ENCODE measurements at regions not wholly inside any gene's neighbourhood (a gene's known extent, or its start where the extent isn't known, plus 50 kb on each side); places are given as distances from the start of the nearest gene placed in this dataset.
"Not testable (repeated sequence)": the region's sequence is repeated elsewhere in the genome, so short reads cannot be mapped to it uniquely, and the experiment has no call there.

DNA sequence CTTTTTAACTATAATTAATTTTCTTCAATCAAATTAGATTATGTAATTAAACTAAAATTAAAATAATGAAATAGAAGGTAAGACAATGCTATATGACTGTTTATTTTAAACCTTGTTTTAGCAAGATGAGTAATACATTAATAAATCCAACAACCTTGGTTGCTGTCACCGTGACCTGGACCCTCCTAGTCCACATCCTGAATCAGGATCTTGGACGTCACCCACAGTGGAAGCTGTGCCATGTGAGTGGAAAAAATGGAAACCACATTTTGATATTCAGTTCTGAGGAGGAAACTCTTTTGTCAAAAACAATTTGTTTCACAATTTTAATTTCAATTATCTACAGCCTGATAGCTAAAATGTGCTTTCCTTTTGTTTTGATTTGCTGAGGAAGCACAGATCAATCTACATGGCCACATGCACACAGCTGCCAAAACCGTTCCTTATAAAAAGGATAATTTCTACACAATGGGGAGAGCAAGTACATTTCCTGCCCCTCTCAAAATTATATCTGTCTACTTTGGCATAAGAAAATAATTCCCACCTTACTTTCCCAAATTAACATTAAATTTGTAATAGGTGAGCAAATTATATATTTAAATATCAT, 255.5 kb downstream of the RASSF9 start:
- peak; percentile 2 for DNase-seq

GRCh38 chr12:85587158-85587557, 249.1 kb downstream of the RASSF9 start:
- DNase-seq, result no peak

- DNase-seq, result no peak
Observed at GRCh38 chr12:85588221-85588620, 248.0 kb downstream of the RASSF9 start.

DNA sequence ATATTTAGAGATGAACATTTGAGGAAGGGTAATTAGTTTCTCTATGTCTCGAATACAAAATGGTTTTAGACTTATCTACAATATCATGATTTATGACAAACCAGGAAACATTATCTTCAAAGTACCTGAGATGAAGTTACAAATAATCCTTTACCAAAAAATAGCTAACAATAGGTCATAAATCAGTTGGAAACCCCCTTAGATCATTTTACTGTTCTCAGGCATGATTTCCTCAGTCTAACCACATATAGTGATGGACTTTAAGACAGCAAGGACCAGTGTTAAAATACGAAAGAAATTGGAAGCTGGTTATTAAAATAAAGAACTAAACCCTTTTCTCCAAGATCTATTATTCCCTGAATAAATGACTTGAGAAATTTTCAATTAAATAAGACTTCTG, 235.4 kb downstream of the RASSF9 start:
- no peak for DNase-seq

GRCh38 chr12:85603556-85603955, 232.7 kb downstream of the RASSF9 start:
- DNase-seq, result no peak

DNA sequence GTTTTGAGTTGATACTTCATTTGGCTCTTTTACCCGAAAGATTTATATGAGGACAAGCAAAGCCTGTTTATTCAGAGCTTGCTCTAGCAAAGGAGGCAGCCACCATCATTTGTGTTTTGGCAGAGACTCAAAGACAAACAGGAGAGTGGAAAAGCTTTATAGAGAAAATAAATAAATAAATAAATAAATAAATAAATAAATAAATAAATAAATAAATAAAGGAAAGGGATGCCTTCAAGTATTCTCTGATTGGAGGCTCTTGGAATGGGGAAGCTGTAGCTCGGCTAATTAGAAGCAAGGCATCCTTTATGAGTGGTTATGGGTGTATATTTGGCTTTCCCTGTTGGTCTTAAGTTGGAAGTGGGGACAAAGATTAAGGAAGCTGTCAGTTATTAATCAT, 229.8 kb downstream of the RASSF9 start:
- no peak for DNase-seq

GRCh38 chr12:85609778-85610177, 226.4 kb downstream of the RASSF9 start:
- DNase-seq, result no peak

GRCh38 chr12:85610194-85610593, 226.0 kb downstream of the RASSF9 start:
- no peak for DNase-seq

DNA sequence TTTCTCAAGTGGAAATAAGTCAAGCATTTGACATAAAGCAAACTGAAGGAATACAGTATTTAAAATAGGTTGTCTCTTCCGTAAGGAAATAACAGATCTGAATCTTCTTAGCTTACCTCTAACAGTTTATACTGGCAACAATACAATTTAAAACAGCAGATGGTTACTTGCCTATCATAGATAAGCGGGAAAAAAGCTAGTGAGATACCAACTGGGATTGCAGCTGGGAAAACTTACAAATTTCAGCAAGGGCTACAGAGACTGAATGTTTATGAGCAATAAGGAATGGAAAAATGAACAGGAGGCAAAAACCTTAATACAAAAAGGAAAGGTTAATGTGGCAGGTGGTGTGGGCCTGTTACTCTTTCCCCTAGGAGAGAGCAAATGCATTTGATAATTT, 220.0 kb downstream of the RASSF9 start:
- DNase-seq, result no peak

DNA sequence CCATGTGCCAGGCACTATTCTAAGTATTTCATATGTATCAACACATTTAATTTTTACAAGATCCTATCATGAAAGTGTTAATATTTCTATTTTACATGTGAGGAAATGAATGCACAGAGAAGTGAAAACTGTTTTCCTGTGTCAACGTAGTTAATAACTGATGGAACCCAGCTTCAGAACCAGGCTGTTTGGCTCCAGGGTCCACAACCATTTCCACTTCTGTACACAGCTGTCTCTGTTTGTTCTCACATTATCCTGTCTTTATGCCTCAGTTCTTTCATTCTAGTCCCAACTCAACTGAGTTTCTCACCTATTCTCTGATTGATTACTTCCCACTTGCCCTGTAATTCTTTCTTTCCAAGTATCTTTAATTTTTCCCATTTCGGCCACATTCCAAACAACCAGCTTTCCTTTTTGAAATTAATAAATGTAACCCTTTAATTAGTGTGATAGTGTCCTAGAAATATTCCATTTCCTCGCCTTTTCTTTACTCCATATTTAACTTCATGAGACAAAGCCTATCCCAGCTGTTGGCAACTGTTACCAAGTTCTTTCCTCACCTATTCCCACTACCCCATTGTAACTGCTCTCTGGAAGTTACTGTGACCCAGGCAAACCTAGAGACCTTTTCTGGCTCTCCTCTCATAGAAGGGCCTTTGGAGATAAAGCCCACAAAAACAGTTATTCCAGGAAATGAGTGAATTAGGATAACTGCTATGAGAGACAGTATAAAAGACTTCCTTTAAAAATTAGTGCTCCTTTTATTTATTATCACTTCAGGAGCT, 218.7 kb downstream of the RASSF9 start:
- DNase-seq, result peak; percentile 3

- no peak for DNase-seq
Observed at GRCh38 chr12:85621041-85621440, 215.2 kb downstream of the RASSF9 start.

DNA sequence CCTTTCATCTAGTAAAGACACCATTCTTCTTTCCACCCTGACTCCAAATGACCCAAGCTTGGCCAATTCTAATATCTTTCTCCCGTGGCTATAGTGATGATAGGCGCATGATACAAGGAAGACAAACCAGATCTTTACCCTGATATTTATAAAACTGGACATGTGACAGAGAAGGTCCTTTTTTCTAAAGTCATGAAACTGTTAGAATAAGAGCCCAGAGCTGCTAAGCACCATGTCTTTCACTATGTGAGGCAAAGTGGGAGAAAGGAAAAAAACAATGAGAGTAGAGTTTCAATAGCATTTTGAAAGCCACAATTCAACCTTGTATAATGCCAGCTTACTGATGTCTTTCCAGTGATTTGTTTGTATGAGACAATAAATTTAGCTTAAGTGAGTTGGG, 212.4 kb downstream of the RASSF9 start:
- DNase-seq, result no peak

DNA sequence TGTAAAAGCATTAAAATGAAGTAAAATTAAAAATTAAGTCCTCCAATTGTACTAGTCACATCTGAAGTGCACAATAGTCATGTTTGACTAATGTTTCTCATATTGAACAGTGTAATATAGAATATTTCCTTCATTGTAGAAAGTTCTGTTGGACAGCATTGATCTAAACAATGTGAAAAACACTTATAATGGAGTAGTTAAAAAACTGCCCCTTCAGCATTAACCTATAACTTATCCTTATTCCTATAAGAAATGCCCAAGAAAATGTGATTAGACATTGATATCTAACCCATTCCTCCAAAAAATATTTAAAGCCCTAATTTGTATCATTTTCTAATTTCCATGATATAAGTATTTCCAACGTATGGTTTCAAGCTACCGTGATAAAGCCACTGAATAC, 210.7 kb downstream of the RASSF9 start:
- no peak for DNase-seq

GRCh38 chr12:85626001-85626783, 210.0 kb downstream of the RASSF9 start:
- no peak for DNase-seq

GRCh38 chr12:85626784-85627171, 209.4 kb downstream of the RASSF9 start:
- no peak for DNase-seq

GRCh38 chr12:85627584-85627983, 208.6 kb downstream of the RASSF9 start:
- no peak for DNase-seq

GRCh38 chr12:85628562-85628961, 207.6 kb downstream of the RASSF9 start:
- DNase-seq, result not testable (repeated sequence)

DNA sequence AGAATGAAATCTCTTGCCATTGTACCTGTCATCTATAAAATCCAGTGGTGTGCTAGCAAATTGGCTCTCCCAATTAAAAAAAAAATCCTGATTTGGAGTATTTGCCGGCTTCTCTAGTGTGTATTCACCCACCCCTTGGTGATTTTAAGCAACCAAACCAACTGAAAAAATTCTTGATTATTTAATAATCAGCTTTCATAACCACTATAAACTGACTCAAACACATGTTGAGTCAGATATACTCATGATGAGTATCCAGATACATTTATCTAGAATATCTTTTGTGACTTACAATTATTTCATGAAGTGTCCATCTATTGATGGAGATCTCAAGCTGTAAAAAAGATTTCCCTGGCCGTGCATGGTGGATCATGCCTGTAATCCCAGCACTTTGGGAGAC, 205.4 kb downstream of the RASSF9 start:
- no peak for DNase-seq

DNA sequence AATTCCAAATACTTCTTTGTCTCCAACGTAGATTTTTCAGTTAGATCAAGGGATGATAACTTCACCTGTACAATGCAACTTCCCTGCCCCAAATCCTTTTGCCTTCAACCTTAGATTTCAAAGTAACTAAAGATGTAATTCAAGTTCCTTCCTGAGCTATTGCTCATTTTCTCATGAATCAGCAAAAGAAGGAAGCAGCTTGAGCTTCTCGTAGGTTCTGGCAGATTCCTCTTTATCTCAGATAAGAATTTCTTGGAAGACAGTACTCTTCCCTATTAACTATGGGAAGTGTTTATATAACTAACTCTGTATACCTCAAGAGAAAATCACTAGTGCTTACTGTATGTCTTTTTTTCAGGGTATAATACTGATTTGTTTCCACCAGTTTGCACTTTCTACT, 203.8 kb downstream of the RASSF9 start:
- DNase-seq, result no peak

GRCh38 chr12:85633491-85633890, 202.7 kb downstream of the RASSF9 start:
- DNase-seq, result no peak

DNA sequence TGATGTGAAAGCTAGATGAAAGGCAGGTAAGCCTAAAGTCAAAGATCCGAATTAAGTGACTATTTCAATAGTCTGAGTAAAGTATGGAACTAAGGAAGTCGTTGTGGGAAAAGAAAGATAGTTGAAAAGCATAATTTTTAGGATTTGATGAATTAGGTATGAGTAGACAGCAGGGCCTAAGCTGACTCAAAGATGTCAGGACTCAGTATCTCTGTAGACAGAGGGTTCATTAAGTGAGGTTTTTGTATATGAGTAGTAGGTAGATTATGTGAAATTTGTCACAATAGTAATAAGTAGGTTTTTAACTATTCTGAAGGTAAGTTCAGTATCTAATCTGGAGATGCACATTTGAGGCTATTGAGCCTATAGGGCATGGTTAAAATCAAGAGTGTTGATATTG, 196.4 kb downstream of the RASSF9 start:
- no peak for DNase-seq

DNA sequence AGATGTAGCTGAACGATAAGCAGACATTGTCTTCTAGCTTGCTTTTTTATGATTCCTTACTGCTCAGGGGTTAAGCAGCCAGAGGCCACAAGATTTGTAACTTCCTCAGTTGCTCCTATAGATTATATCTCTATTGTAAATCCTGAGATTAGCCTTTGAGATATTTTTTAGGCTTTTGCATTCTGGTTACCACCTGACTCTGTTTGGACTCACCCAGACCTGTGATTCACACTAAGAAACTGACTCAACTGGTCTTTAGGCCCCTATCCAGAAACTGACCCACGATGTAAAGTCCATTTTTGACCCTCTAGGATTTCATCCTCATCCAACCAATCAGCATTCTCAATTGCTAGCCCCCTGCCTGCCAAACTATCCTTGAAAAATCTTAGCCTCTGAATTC, 194.4 kb downstream of the RASSF9 start:
- no peak for DNase-seq

- no peak for DNase-seq
Observed at GRCh38 chr12:85642288-85642687, 193.9 kb downstream of the RASSF9 start.

DNA sequence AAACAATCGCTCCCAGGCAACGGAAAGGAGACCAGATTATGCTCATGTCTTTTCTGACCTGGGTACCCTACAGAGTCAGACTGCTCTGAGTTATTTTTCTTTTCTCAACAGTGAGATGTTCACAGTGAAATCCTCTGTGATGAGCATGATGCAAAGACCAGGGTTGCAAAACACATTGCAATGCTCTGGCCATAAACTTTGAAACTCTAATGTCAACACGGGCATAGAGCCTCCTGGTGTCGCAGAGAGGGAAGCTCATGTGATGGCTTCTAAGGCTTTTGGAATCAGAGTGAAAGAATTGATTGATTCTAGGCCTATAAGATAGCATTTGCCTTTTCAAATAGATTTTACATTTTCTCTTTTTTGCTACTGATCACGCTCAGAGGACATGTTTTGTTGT, 193.4 kb downstream of the RASSF9 start:
- DNase-seq, result no peak

All from NCI-H1092 treated with DMSO at 0.1 percent for 48 hours (cell line).